ENCODE measurements at regions not wholly inside any gene's neighbourhood (a gene's known extent, or its start where the extent isn't known, plus 50 kb on each side); places are given as distances from the start of the nearest gene placed in this dataset.

GRCh38 chr10:22837771-22838170, 90.1 kb upstream of the ARMC3 start:
- H3K9me3 Mint-ChIP-seq (ENCODE audit: low read depth, unreplicated experiment) = no peaks in the 10 kb centered on the region
- no peak overlapping the region for H3K27ac Mint-ChIP-seq (ENCODE audit: unreplicated experiment)
- no peak overlapping the region for H3K4me3 Mint-ChIP-seq (ENCODE audit: low read depth, unreplicated experiment)
- H3K4me1 Mint-ChIP-seq (ENCODE audit: low read depth, unreplicated experiment) = no peaks in the 10 kb centered on the region
- H3K36me3 Mint-ChIP-seq (ENCODE audit: insufficient read depth, unreplicated experiment) = no peaks in the 10 kb centered on the region
- no peak for DNase-seq
- no peak for TF ChIP-seq CTCF (IDR thresholded peaks at IDR 0.05; ENCODE audit: unreplicated experiment)
- CTCF ChIA-PET = no interaction called here
- no TSS peak for BruUV-seq (replicated peaks)
- intact Hi-C loops (cut with micrococcal nuclease; ENCODE audit: unreplicated experiment) = no loop called here
- no peaks in the 10 kb centered on the region for H3K27me3 Mint-ChIP-seq (ENCODE audit: unreplicated experiment)

- BruUV-seq (replicated peaks) = no TSS peak
- no peaks in the 10 kb centered on the region for H3K4me1 Mint-ChIP-seq (ENCODE audit: low read depth, unreplicated experiment)
- intact Hi-C loops (cut with micrococcal nuclease; ENCODE audit: unreplicated experiment) = no loop called here
- no peaks in the 10 kb centered on the region for H3K36me3 Mint-ChIP-seq (ENCODE audit: insufficient read depth, unreplicated experiment)
- TF ChIP-seq CTCF (IDR thresholded peaks at IDR 0.05; ENCODE audit: unreplicated experiment) = no peak
- no peak overlapping the region for H3K4me3 Mint-ChIP-seq (ENCODE audit: low read depth, unreplicated experiment)
- CTCF ChIA-PET = no interaction called here
- DNase-seq = no peak
- H3K27ac Mint-ChIP-seq (ENCODE audit: unreplicated experiment) = no peak overlapping the region
- H3K9me3 Mint-ChIP-seq (ENCODE audit: low read depth, unreplicated experiment) = no peaks in the 10 kb centered on the region
- no peaks in the 10 kb centered on the region for H3K27me3 Mint-ChIP-seq (ENCODE audit: unreplicated experiment)
These were observed 90.5 kb upstream of the ARMC3 start for GRCh38 chr10:22837351-22837750.

- DNase-seq = no peak
- BruUV-seq (replicated peaks) = no TSS peak
- no peak for TF ChIP-seq CTCF (IDR thresholded peaks at IDR 0.05; ENCODE audit: unreplicated experiment)
- Mint-ChIP-seq H3K27ac (ENCODE audit: unreplicated experiment) (no peak overlapping the region), H3K4me3 (ENCODE audit: low read depth, unreplicated experiment) (no peak overlapping the region), H3K36me3 (ENCODE audit: insufficient read depth, unreplicated experiment) (no peaks in the 10 kb centered on the region), H3K4me1 (ENCODE audit: low read depth, unreplicated experiment) (no peaks in the 10 kb centered on the region), H3K27me3 (ENCODE audit: unreplicated experiment) (no peaks in the 10 kb centered on the region), H3K9me3 (ENCODE audit: low read depth, unreplicated experiment) (no peaks in the 10 kb centered on the region)
- intact Hi-C loops (cut with micrococcal nuclease; ENCODE audit: unreplicated experiment) = no loop called here
- CTCF ChIA-PET = no interaction called here
These were observed 93.4 kb upstream of the ARMC3 start for GRCh38 chr10:22834471-22834870.

- H3K27ac Mint-ChIP-seq (ENCODE audit: unreplicated experiment) = no peak overlapping the region
- H3K27me3 Mint-ChIP-seq (ENCODE audit: unreplicated experiment) = no peaks in the 10 kb centered on the region
- TF ChIP-seq CTCF (IDR thresholded peaks at IDR 0.05; ENCODE audit: unreplicated experiment) = no peak
- intact Hi-C loops (cut with micrococcal nuclease; ENCODE audit: unreplicated experiment) = no loop called here
- H3K9me3 Mint-ChIP-seq (ENCODE audit: low read depth, unreplicated experiment) = no peaks in the 10 kb centered on the region
- H3K4me1 Mint-ChIP-seq (ENCODE audit: low read depth, unreplicated experiment) = no peaks in the 10 kb centered on the region
- BruUV-seq (replicated peaks) = no TSS peak
- no peak for DNase-seq
- no peak overlapping the region for H3K4me3 Mint-ChIP-seq (ENCODE audit: low read depth, unreplicated experiment)
- CTCF ChIA-PET = interaction anchor here (0.7 kb wide), 1 partner anchor 94 kb away, joined by 3 read pairs; the partner anchor contains the start of gene ARMC3
- H3K36me3 Mint-ChIP-seq (ENCODE audit: insufficient read depth, unreplicated experiment) = no peaks in the 10 kb centered on the region
These were observed 94.1 kb upstream of the ARMC3 start for GRCh38 chr10:22833781-22834180.
